MM.1S (cell line): ENCODE measurements at regions not wholly inside any gene's neighbourhood (a gene's known extent, or its start where the extent isn't known, plus 50 kb on each side); places are given as distances from the start of the nearest gene placed in this dataset.

Experiments used
- DNase-seq: peaks from one replicate; pipeline ENCODE4 v3.0.0-alpha.2; 2015
- H2AFZ ChIP-seq: fragments of 300-600 bp; sonication (generic); 2 replicates; pipeline ENCODE4 v1.6.0; 2016; ENCODE audit warnings: antibody characterized with exemption, low read length
- H3F3A ChIP-seq: fragments of 300-600 bp; sonication (generic); 2 replicates; pipeline ENCODE4 v1.6.1; 2016; ENCODE audit warnings: mild to moderate bottlenecking, antibody characterized with exemption, low read length, moderate library complexity, mixed read lengths; ENCODE audit not compliant: insufficient read depth
- H3K27ac ChIP-seq: fragments of 300-600 bp; sonication (generic); 2 replicates; pipeline ENCODE4 v1.5.1; 2016; ENCODE audit warnings: mild to moderate bottlenecking, low read length
- H3K27me3 ChIP-seq: fragments of 300-600 bp; sonication (generic); replicated peaks from 2 replicates; pipeline ENCODE4 v1.6.0; 2016; ENCODE audit warnings: low read length; ENCODE audit not compliant: insufficient read depth
- H3K36me3 ChIP-seq: fragments of 300-600 bp; sonication (generic); replicated peaks from 2 replicates; pipeline ENCODE4 v1.6.1; 2016; ENCODE audit warnings: mild to moderate bottlenecking, low read length, mixed read lengths; ENCODE audit not compliant: insufficient read depth
- H3K4me1 ChIP-seq: fragments of 300-600 bp; sonication (generic); 2 replicates; pipeline ENCODE4 v1.6.1; 2016; ENCODE audit warnings: low read length, mixed read lengths
- H3K4me2 ChIP-seq: fragments of 300-600 bp; sonication (generic); 2 replicates; pipeline ENCODE4 v1.6.0; 2016; ENCODE audit warnings: low read depth, low read length
- H3K4me3 ChIP-seq: fragments of 300-600 bp; sonication (generic); 2 replicates; pipeline ENCODE4 v1.5.1; 2016; ENCODE audit warnings: low read length, mixed read lengths
- H3K79me2 ChIP-seq: fragments of 300-600 bp; sonication (generic); 2 replicates; pipeline ENCODE4 v1.6.1; 2016; ENCODE audit warnings: mixed run types, low read length, mixed read lengths
- H3K9ac ChIP-seq: fragments of 300-600 bp; sonication (generic); 2 replicates; pipeline ENCODE4 v1.6.1; 2016; ENCODE audit warnings: low read length, mixed read lengths
- H3K9me2 ChIP-seq: fragments of 300-600 bp; sonication (generic); replicated peaks from 2 replicates; pipeline ENCODE4 v1.6.1; 2016; ENCODE audit warnings: mild to moderate bottlenecking, low read length, mixed read lengths; ENCODE audit not compliant: insufficient read depth
- H3K9me3 ChIP-seq: fragments of 300-600 bp; sonication (generic); replicated peaks from 2 replicates; pipeline ENCODE4 v1.6.1; 2016; ENCODE audit warnings: mild to moderate bottlenecking, low read length, mixed read lengths; ENCODE audit not compliant: insufficient read depth
- H4K20me1 ChIP-seq: fragments of 300-600 bp; sonication (generic); 2 replicates; pipeline ENCODE4 v1.6.1; 2016; ENCODE audit warnings: mild to moderate bottlenecking, low read length, moderate library complexity, mixed read lengths; ENCODE audit not compliant: insufficient read depth
- CTCF ChIP-seq: fragments of 300-600 bp; sonication (generic); IDR thresholded peaks from 2 replicates; pipeline ENCODE4 v1.5.1; 2016; ENCODE audit warnings: antibody characterized with exemption, low read length, mixed read lengths
- EZH2 ChIP-seq: fragments of 300-600 bp; sonication (generic); optimal IDR thresholded peaks from 2 replicates; pipeline ENCODE3; 2017; ENCODE audit warnings: low read depth, mild to moderate bottlenecking, antibody characterized with exemption, low read length, mixed read lengths
- EZH2phosphoT487 ChIP-seq: fragments of 300-600 bp; sonication (generic); IDR thresholded peaks from 2 replicates; pipeline ENCODE4 v1.6.1; 2018; ENCODE audit warnings: antibody characterized with exemption, low read length

- no peaks in the 10 kb centered on the region for H3K9me3 ChIP-seq
- H4K20me1 ChIP-seq: no peaks in the 10 kb centered on the region
- no peaks in the 10 kb centered on the region for H3K27me3 ChIP-seq
- no peaks in the 10 kb centered on the region for H3K79me2 ChIP-seq
- H3K27ac ChIP-seq: no peak overlapping the region
- TF ChIP-seq CTCF: no peak
- no peak for TF ChIP-seq EZH2
- no peak for TF ChIP-seq EZH2phosphoT487
- no peak overlapping the region for H3K4me2 ChIP-seq
- no peaks in the 10 kb centered on the region for H3K9me2 ChIP-seq
- no peak overlapping the region for H3K9ac ChIP-seq
- H3K4me1 ChIP-seq: no peaks in the 10 kb centered on the region
- no peaks in the 10 kb centered on the region for H3F3A ChIP-seq
- no peak overlapping the region for H2AFZ ChIP-seq
- H3K36me3 ChIP-seq: no peaks in the 10 kb centered on the region
- DNase-seq: no peak
- no peak overlapping the region for H3K4me3 ChIP-seq
Observed at GRCh38 chr7:19209166-19209696, 64.0 kb upstream of the FERD3L start.

- H3K27me3 ChIP-seq: no peaks in the 10 kb centered on the region
- no peak overlapping the region for H3K4me2 ChIP-seq
Observed at GRCh38 chr7:19206721-19207120, 61.5 kb upstream of the FERD3L start.

GRCh38 chr7:19203686-19204085 lies 58.5 kb upstream of the FERD3L start:
- H3K27ac ChIP-seq: no peak overlapping the region
- TF ChIP-seq CTCF (no peak), EZH2 (no peak), EZH2phosphoT487 (no peak)
- no peaks in the 10 kb centered on the region for H3F3A ChIP-seq
- H3K4me1 ChIP-seq: no peaks in the 10 kb centered on the region
- no peaks in the 10 kb centered on the region for H3K79me2 ChIP-seq
- no peaks in the 10 kb centered on the region for H3K9me2 ChIP-seq
- no peak overlapping the region for H3K9ac ChIP-seq
- no peak overlapping the region for H2AFZ ChIP-seq
- no peaks in the 10 kb centered on the region for H4K20me1 ChIP-seq
- H3K9me3 ChIP-seq: no peaks in the 10 kb centered on the region
- no peak overlapping the region for H3K4me2 ChIP-seq
- H3K4me3 ChIP-seq: no peak overlapping the region
- H3K27me3 ChIP-seq: no peaks in the 10 kb centered on the region
- DNase-seq: no peak
- H3K36me3 ChIP-seq: no peaks in the 10 kb centered on the region

More at GRCh38 chr7:19206721-19207120, 61.5 kb upstream of the FERD3L start:
- DNase-seq: no peak
- Histone ChIP-seq H3K9me2 (no peaks in the 10 kb centered on the region), H2AFZ (no peak overlapping the region), H3K9me3 (no peaks in the 10 kb centered on the region), H3K4me3 (no peak overlapping the region), H3K27ac (no peak overlapping the region), H3K79me2 (no peaks in the 10 kb centered on the region), H4K20me1 (no peaks in the 10 kb centered on the region), H3K36me3 (no peaks in the 10 kb centered on the region), H3K4me1 (no peaks in the 10 kb centered on the region), H3K9ac (no peak overlapping the region), H3F3A (no peaks in the 10 kb centered on the region)
- TF ChIP-seq CTCF (no peak), EZH2 (no peak), EZH2phosphoT487 (no peak)
